EH (cell line): ENCODE measurements at regions not wholly inside any gene's neighbourhood (a gene's known extent, or its start where the extent isn't known, plus 50 kb on each side); places are given as distances from the start of the nearest gene placed in this dataset.
"Not testable (repeated sequence)": the region's sequence is repeated elsewhere in the genome, so short reads cannot be mapped to it uniquely, and the experiment has no call there.

Experiments used
- DNase-seq: peaks from one replicate; pipeline ENCODE4 v3.0.0-alpha.2; 2015; ENCODE audit warnings: low read depth

DNA sequence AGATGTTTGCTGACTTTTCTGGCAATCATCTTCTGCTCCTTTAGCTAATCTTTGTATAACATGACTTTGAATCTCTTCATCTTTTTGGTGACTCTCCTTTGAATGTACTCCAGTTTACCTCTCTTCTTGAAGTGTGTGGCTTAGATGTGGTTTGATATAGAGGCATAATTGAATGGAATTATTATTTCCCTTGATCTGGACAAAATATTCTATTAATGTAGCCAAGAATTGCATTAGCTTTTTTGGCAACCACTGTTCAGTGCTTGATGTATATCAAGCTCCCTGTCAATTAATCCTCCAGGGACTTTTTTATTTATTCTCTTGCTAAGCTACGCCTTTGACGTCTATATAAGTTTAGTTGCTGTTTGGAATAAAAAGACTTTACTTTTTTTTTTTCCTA is 490.8 kb downstream of the PCDH20 start:
- no peak for DNase-seq

GRCh38 chr13:60922576-60923231 is 492.9 kb downstream of the PCDH20 start:
- no peak for DNase-seq

DNA sequence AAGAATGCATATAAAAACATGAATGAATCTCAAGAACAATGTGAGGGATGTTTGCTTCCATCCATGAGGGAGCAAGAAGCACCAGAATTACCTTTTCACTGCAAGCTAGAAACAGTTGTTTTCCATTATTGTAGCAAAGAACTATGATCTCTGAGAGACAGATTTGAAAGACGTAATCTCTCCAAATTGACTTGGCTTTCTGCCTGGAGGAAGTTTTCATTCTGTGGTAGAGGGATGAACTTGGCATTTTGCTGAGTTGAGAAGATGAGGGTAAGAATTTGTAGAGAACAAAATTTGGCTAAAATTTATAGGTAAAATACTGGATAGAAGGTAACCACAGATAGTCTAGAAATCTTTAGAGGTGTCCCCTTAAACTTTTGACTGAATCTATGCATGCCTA is 496.8 kb downstream of the TDRD3 start:
- no peak for DNase-seq

GRCh38 chr13:60887711-60888110 is 490.7 kb downstream of the TDRD3 start:
- DNase-seq: no peak

- DNase-seq: no peak
Observed at GRCh38 chr13:60881507-60881906, 484.5 kb downstream of the TDRD3 start.

GRCh38 chr13:60873116-60873515 is 476.1 kb downstream of the TDRD3 start:
- no peak for DNase-seq

- DNase-seq: no peak
Observed at GRCh38 chr13:60869941-60870613, 473.1 kb downstream of the TDRD3 start.

DNA sequence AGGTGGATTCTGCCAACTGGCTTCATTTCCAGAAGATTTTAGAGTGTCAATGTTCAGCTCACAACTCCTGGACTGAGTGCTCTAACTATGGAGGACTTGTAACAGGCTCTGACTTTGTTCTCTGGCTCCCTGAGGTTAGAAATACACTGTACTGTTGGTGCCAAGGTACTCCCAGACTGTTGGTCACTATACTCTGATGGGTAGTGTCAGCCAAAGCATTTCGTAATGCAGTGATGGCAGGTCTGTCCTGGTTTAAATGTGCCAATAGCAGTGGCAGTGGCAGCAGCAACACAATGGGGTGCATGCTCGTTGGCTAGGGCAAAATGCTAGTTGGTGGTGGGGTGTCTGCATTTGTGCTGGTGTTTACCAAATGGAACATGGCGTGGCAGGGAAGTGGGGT is 472.2 kb downstream of the TDRD3 start:
- DNase-seq: no peak

GRCh38 chr13:60862036-60862435 is 465.0 kb downstream of the TDRD3 start:
- DNase-seq: no peak

DNA sequence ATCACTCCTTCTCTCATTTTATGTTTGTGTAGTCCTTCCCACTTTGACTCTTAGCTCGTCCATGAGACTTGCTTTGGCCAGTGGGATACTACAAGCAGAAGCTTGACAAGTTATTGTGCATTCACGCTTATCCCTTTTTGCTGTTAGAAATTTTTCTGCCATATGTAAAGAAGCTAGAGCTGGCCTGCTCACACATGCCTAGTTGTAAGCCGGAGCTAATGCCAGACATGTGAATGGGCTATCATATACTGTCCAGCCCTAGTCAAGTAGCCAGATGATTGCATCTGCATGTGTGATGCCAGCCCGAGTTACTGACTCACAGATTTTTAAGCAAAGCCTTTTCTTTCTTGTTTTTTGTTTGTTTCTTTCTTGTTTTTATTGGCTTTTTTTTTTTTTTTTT is 460.7 kb downstream of the TDRD3 start:
- no peak for DNase-seq

GRCh38 chr13:60852886-60853285 is 455.9 kb downstream of the TDRD3 start:
- no peak for DNase-seq

DNA sequence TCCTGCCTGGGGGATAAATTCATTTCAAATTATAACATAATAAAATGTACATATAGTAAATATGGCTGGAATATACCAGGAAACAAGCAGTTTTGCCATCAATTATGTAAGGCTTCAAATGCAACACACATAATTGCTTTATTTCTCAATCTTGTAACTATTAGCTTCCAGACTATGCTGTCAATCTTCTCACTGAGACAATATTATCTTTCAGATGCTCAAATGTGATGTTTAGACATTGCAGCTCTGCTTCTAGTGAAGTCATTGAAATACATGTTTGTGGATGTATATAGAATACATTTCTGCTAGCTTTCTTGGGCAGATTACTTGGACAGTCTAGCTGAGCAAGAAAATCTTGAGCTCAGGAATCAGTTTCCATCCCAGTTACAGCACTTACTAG is 454.4 kb downstream of the TDRD3 start:
- no peak for DNase-seq

GRCh38 chr13:60850526-60850925 is 453.5 kb downstream of the TDRD3 start:
- DNase-seq: no peak

DNA sequence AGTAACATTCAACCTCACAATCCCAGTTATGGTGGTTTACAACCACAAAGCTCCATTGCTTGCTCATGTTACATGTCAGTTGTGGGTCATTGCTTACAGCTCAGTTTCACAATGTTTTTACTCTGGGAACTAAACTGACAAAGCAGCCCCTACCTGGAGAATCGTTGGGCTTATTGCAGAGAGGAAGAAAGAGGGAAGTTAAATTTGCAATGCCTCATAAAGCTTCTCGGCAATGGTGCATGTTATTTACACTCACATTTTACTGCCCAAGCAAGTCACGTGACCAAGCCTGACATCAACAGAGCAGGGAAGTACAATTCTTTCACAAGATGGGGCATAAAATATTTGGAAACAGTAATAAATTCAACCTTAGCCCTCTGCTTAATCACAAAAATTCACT is 441.6 kb downstream of the TDRD3 start:
- no peak for DNase-seq

GRCh38 chr13:60837806-60838205 is 440.8 kb downstream of the TDRD3 start:
- DNase-seq: no peak

- no peak for DNase-seq
Observed at GRCh38 chr13:60836821-60837220, 439.8 kb downstream of the TDRD3 start.

GRCh38 chr13:60811581-60811980 is 414.6 kb downstream of the TDRD3 start:
- DNase-seq: no peak

DNA sequence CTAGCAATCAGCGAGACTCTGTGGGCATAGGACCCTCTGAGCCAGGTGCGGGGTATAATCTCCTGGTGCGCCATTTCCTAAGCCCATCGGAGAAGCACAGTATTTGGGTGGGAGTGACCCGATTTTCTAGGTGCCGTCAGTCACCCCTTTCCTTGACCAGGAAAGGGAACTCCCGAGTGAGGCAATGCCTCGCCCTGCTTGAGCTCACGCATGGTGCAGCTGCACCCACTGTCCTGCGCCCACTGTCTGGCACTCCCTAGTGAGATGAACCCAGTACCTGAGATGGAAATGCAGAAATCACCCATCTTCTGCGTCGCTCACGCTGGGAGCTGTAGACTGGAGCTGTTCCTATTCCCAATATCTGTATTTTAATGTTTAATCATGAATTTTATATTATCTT is 408.6 kb downstream of the TDRD3 start:
- not testable (repeated sequence) for DNase-seq

- DNase-seq: no peak
Observed at GRCh38 chr13:60798503-60798902, 401.5 kb downstream of the TDRD3 start.

GRCh38 chr13:60797112-60797511 is 400.1 kb downstream of the TDRD3 start:
- DNase-seq: no peak

DNA sequence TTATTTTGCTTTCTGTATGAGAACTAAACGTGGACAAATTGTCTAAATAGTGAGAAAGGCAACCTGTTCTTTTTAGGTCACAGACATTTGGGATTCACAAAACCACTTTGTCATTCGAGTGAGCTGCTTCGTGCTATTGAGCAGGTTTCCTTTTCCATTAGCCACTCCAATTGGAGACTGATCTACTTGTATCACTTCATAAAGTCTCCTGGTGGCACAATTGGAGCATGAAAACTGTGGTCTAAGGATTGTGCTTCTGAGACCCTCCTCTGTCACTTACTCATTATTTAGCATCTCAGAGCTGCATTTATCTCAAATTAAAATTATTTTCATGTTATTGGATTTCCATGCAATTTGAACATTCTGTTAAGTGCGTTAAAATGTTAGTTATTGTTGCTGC is 397.7 kb downstream of the TDRD3 start:
- no peak for DNase-seq

GRCh38 chr13:60790620-60791019 is 393.6 kb downstream of the TDRD3 start:
- no peak for DNase-seq

- DNase-seq: no peak
Observed at GRCh38 chr13:60788156-60788829, 391.3 kb downstream of the TDRD3 start.

DNA sequence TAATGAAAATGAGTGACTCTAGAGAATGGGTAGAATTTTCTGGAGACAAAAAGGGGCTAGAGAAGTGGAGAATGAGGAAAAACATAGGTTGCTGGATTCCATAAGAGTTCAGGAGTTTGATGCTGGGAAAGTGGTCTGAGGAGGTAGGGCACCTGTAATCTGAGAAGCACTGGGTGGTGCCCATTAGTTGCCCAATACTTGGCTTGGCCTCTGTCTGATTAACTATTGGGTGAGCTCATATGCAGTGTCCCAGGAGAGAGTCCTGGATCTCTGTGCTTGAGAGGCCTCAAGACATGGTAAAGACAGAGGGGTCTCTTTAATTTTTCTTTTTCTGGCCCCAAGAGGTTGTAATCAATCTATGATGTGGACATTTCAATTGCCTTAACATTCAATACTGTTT is 390.1 kb downstream of the TDRD3 start:
- no peak for DNase-seq
